ENCODE measurements at regions not wholly inside any gene's neighbourhood (a gene's known extent, or its start where the extent isn't known, plus 50 kb on each side); places are given as distances from the start of the nearest gene placed in this dataset.
"Not testable (repeated sequence)": the region's sequence is repeated elsewhere in the genome, so short reads cannot be mapped to it uniquely, and the experiment has no call there.

- no peak for TF ChIP-seq CTCF (IDR thresholded peaks at IDR 0.05; ENCODE audit: low read depth, low read length, missing control alignments)
- H3K4me3 ChIP-seq (ENCODE audit: low read depth, low read length), result no peak overlapping the region
- no peaks in the 10 kb centered on the region for H3K36me3 ChIP-seq (replicated peaks)
- no peak for DNase-seq
- no peaks in the 10 kb centered on the region for H3K27me3 ChIP-seq (replicated peaks)
- in situ Hi-C loops (cut with HindIII; ENCODE audit: low pct_ligation_motif_present, low sequenced_read_pairs), result no loop called here
- H3K27ac ChIP-seq, result no peak overlapping the region
Observed at GRCh38 chr2:31642707-31643106, 62.0 kb upstream of the SRD5A2 start.

GRCh38 chr2:31632201-31632600 lies 51.5 kb upstream of the SRD5A2 start:
- DNase-seq; H3K4me3 ChIP-seq (ENCODE audit: low read depth, low read length); in situ Hi-C loops (cut with HindIII; ENCODE audit: low pct_ligation_motif_present, low sequenced_read_pairs); H3K27me3 ChIP-seq (replicated peaks); H3K27ac ChIP-seq; H3K36me3 ChIP-seq (replicated peaks): not testable (repeated sequence)

Data from brain microvascular endothelial cell (primary cell).